HCT116 (cell line): ENCODE measurements at regions not wholly inside any gene's neighbourhood (a gene's known extent, or its start where the extent isn't known, plus 50 kb on each side); places are given as distances from the start of the nearest gene placed in this dataset.

Experiments used
- CEBPB ChIP-seq: IDR thresholded peaks from 2 replicates; pipeline ENCODE4 v1.6.1; 2012; ENCODE audit warnings: low read depth
- EZH2 ChIP-seq: fragments of 200-600 bp; sonication (generic); IDR thresholded peaks from 2 replicates; pipeline ENCODE4 v1.6.1; 2017; ENCODE audit warnings: antibody characterized with exemption, mixed run types
- EZH2phosphoT487 ChIP-seq: fragments of 200-600 bp; IDR thresholded peaks from 2 replicates; pipeline ENCODE4 v1.6.1; 2018; ENCODE audit warnings: antibody characterized with exemption, borderline replicate concordance
- JUND ChIP-seq: IDR thresholded peaks from 2 replicates; pipeline ENCODE4 v1.6.1; 2012
- MAX ChIP-seq: IDR thresholded peaks from 2 replicates; pipeline ENCODE4 v1.6.1; 2012
- POLR2A ChIP-seq: IDR thresholded peaks from 2 replicates; pipeline ENCODE4 v1.7.0; 2011; ENCODE audit warnings: borderline replicate concordance; ENCODE audit not compliant: insufficient read depth, insufficient read length; ENCODE audit errors: extremely low read depth
- POLR2AphosphoS5 ChIP-seq: IDR thresholded peaks from 2 replicates; pipeline ENCODE4 v1.6.1; 2011; ENCODE audit warnings: mild to moderate bottlenecking, low read depth, low read length, moderate library complexity
- ZNF274 ChIP-seq: fragments of 200-500 bp; sonication (Bioruptor generic); IDR thresholded peaks from 2 replicates; pipeline ENCODE4 v1.6.1; 2014; ENCODE audit warnings: mild to moderate bottlenecking, low read depth, low read length, inconsistent platforms
- TF ChIP-seq, protein P1 (sequence below), 3 experiments: fragments of 200-600 bp in 1 of 3; sonication (generic) in 1 of 3; IDR thresholded peaks in 2 of 3; conservative IDR thresholded peaks in 1 of 3; 2 replicates each; pipeline ENCODE4 v1.5.1; 2012 to 2017; ENCODE audit warnings: low read depth in 2 of 3, low read length in 2 of 3, antibody characterized with exemption in 1 of 3, borderline replicate concordance in 1 of 3, control low read depth in 1 of 3, mild to moderate bottlenecking in 1 of 3, mixed read lengths in 1 of 3, mixed run types in 1 of 3, moderate library complexity in 1 of 3; ENCODE audit not compliant: insufficient read depth in 1 of 3
- TF ChIP-seq, protein P2 (sequence below): IDR thresholded peaks from 2 replicates; pipeline ENCODE4 v1.6.1; 2011; ENCODE audit warnings: mild to moderate bottlenecking, low read length, moderate library complexity; ENCODE audit not compliant: insufficient replicate concordance; ENCODE audit errors: extremely low read depth
- TF ChIP-seq, protein P3 (sequence below): IDR thresholded peaks from 2 replicates; pipeline ENCODE4 v1.6.1; 2012
- TF ChIP-seq, protein P4 (sequence below): IDR thresholded peaks from 2 replicates; pipeline ENCODE4 v1.6.1; 2012; ENCODE audit warnings: low read depth

DNA sequence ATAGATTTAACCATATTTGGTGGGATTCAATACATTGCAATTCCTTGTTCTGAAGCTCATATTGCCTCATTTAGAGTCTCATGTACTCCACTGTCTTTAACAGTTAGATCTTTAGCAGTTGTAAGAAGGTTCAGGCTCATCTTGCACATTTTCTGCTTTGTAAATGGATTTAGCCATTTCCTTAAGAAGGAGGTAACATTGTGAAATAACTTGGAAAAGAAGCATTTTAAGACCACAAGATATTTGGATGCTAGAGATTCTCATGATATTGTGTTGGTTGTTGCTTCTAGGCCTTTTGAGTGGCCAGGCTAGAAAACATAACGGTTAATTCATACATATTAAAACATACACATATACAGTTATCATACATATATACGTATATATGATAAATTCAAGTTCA, 445.8 kb upstream of the NXPH2 start:
- TF ChIP-seq EZH2phosphoT487 = no peak
- no peak for TF ChIP-seq JUND
- TF ChIP-seq, protein P1, sequence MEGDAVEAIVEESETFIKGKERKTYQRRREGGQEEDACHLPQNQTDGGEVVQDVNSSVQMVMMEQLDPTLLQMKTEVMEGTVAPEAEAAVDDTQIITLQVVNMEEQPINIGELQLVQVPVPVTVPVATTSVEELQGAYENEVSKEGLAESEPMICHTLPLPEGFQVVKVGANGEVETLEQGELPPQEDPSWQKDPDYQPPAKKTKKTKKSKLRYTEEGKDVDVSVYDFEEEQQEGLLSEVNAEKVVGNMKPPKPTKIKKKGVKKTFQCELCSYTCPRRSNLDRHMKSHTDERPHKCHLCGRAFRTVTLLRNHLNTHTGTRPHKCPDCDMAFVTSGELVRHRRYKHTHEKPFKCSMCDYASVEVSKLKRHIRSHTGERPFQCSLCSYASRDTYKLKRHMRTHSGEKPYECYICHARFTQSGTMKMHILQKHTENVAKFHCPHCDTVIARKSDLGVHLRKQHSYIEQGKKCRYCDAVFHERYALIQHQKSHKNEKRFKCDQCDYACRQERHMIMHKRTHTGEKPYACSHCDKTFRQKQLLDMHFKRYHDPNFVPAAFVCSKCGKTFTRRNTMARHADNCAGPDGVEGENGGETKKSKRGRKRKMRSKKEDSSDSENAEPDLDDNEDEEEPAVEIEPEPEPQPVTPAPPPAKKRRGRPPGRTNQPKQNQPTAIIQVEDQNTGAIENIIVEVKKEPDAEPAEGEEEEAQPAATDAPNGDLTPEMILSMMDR (IDR thresholded peaks at IDR 0.05 in 2 of 3, conservative IDR thresholded peaks at IDR 0.05 in 1 of 3; ENCODE audit: borderline replicate concordance in 1 of 3, insufficient read depth in 1 of 3, low read depth in 2 of 3, low read length in 2 of 3) = no peak
- no peak for TF ChIP-seq MAX
- TF ChIP-seq EZH2 = no peak
- no peak for TF ChIP-seq POLR2A
- TF ChIP-seq, protein P2, sequence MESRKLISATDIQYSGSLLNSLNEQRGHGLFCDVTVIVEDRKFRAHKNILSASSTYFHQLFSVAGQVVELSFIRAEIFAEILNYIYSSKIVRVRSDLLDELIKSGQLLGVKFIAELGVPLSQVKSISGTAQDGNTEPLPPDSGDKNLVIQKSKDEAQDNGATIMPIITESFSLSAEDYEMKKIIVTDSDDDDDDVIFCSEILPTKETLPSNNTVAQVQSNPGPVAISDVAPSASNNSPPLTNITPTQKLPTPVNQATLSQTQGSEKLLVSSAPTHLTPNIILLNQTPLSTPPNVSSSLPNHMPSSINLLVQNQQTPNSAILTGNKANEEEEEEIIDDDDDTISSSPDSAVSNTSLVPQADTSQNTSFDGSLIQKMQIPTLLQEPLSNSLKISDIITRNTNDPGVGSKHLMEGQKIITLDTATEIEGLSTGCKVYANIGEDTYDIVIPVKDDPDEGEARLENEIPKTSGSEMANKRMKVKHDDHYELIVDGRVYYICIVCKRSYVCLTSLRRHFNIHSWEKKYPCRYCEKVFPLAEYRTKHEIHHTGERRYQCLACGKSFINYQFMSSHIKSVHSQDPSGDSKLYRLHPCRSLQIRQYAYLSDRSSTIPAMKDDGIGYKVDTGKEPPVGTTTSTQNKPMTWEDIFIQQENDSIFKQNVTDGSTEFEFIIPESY = no peak
- no peak for TF ChIP-seq POLR2AphosphoS5
- TF ChIP-seq, protein P3, sequence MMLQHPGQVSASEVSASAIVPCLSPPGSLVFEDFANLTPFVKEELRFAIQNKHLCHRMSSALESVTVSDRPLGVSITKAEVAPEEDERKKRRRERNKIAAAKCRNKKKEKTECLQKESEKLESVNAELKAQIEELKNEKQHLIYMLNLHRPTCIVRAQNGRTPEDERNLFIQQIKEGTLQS = no peak
- TF ChIP-seq CEBPB = no peak
- TF ChIP-seq, protein P4, sequence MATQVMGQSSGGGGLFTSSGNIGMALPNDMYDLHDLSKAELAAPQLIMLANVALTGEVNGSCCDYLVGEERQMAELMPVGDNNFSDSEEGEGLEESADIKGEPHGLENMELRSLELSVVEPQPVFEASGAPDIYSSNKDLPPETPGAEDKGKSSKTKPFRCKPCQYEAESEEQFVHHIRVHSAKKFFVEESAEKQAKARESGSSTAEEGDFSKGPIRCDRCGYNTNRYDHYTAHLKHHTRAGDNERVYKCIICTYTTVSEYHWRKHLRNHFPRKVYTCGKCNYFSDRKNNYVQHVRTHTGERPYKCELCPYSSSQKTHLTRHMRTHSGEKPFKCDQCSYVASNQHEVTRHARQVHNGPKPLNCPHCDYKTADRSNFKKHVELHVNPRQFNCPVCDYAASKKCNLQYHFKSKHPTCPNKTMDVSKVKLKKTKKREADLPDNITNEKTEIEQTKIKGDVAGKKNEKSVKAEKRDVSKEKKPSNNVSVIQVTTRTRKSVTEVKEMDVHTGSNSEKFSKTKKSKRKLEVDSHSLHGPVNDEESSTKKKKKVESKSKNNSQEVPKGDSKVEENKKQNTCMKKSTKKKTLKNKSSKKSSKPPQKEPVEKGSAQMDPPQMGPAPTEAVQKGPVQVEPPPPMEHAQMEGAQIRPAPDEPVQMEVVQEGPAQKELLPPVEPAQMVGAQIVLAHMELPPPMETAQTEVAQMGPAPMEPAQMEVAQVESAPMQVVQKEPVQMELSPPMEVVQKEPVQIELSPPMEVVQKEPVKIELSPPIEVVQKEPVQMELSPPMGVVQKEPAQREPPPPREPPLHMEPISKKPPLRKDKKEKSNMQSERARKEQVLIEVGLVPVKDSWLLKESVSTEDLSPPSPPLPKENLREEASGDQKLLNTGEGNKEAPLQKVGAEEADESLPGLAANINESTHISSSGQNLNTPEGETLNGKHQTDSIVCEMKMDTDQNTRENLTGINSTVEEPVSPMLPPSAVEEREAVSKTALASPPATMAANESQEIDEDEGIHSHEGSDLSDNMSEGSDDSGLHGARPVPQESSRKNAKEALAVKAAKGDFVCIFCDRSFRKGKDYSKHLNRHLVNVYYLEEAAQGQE = no peak
- TF ChIP-seq ZNF274 = no peak
